Skin epidermis (tissue), 12 donors: ENCODE measurements at regions not wholly inside any gene's neighbourhood (a gene's known extent, or its start where the extent isn't known, plus 50 kb on each side); places are given as distances from the start of the nearest gene placed in this dataset.
"Not testable (repeated sequence)": the region's sequence is repeated elsewhere in the genome, so short reads cannot be mapped to it uniquely, and the experiment has no call there.

ENCODE experiments used
- H3K27ac ChIP-seq, 21 experiments: fragments of 200-600 bp; sonication (generic) in 11 of 21; one replicate each; pipeline ENCODE4 v1.5.0; 2020; ENCODE audit warnings: mild to moderate bottlenecking in 3 of 21, inconsistent platforms in 2 of 21, moderate library complexity in 2 of 21
- H3K4me3 ChIP-seq, 7 experiments: fragments of 200-600 bp; sonication (generic) in 2 of 7; one replicate each; pipeline ENCODE4 v1.5.0; 2020; ENCODE audit warnings: inconsistent platforms in 2 of 7, mild to moderate bottlenecking in 2 of 7, moderate library complexity in 1 of 7

- no peak overlapping the region for H3K27ac ChIP-seq
- no peak overlapping the region for H3K4me3 ChIP-seq
These were observed 1165.1 kb downstream of the ROBO2 start for GRCh38 chr3:78204977-78205376.

DNA sequence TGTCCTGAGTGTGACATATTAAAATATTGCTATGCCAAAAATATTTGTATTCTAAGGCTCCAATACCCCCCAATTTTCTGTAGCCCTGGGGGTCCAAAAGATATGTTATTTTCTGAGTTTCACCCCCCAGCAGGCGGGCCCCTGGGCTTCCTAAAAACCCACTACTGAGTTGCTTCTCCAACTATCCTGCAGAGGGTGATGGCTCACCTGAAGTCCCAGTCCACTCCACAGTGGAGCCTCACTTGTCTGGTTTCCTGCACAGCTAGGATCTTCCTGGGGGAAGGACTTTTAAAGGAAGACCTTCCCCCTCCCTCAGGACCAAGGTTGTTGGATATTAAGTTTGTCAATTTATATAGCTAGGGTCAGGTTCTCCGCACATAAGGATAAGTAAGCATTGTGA, 1181.4 kb downstream of the ROBO2 start:
- no peak overlapping the region for H3K4me3 ChIP-seq

DNA sequence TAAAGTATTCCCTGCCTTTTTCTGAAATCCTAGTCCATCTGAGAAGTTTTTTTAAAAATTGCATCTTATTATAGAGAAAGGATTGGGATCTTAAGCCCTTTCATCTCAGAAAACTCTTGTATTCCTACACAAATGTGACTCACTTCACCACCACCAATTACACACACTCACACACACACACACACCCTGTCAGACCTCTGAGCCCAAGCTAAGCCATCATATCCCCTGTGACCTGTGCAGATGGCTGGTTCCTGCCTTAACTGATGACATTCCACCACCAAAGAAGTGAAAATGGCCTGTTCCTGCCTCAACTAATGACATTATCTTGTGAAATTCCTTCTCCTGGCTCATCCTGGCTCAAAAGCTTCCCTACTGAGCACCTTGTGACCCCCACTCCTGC, 1181.9 kb downstream of the ROBO2 start:
- Histone ChIP-seq H3K4me3 (no peak overlapping the region), H3K27ac (no peak overlapping the region)

More for the DNA sequence above, 1181.4 kb downstream of the ROBO2 start:
- no peak overlapping the region for H3K27ac ChIP-seq

DNA sequence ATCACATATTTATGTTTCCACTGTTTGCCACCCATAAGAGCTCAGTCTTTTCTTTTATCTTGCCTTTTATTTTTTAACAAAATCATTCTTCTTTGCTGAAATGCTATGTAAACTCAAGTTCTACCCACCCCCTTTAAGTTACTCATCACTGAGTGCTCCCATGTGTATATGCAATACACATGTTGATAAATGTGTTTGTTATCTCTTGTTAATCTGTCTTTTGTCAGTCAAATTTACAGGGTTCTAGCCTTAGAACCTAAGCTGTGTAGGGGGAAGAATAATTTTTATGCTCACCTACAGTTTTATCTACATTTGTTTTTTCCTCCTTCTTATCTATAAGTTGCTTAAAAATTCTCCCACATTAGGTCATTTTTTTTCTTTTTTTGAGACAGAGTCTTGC, 1195.9 kb downstream of the ROBO2 start:
- Histone ChIP-seq H3K27ac (no peak overlapping the region), H3K4me3 (no peak overlapping the region)

DNA sequence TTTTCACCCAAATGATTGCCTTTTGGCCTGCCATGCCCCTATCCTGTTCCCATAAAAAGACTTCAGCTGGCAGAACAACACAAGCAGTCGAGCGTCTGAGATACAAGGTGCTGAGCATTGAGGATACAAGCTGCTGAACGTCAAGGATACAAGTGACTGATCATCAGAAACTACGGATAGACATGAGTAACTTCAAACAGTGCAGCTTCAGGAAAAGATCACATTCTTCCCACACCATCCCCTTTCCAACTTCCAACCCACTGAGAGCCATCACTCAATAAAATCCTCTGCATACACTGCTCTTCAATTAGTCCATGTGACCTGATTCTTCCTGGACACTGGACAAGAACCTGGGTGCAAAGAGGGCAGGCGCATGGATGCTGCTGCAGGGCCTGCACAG, 1198.9 kb downstream of the ROBO2 start:
- no peak overlapping the region for H3K27ac ChIP-seq

GRCh38 chr3:78242724-78243123, 1202.8 kb downstream of the ROBO2 start:
- H3K27ac ChIP-seq = no peak overlapping the region

More for the DNA sequence above, 1198.9 kb downstream of the ROBO2 start:
- H3K4me3 ChIP-seq = no peak overlapping the region

DNA sequence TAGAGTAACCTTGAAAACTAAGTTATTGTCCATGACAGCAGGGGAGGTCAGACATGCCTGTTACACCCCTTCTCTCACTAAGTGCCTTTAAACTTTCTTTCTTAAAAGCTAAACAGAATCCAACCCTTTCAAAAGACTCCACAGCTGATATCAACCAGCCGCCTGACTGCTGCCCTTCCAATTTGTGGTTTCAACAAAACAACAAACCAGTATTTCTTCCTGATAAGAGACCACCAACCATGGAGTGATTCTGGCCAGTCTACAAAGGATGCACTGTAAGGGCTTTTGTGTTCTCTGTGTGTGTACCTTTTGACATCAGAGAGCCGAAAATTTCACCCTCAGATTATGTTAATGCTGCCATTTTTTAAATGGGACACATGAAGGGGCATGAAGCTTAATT, 1204.2 kb downstream of the ROBO2 start:
- Histone ChIP-seq H3K4me3 (no peak overlapping the region), H3K27ac (no peak overlapping the region)

More at GRCh38 chr3:78242724-78243123, 1202.8 kb downstream of the ROBO2 start:
- no peak overlapping the region for H3K4me3 ChIP-seq

GRCh38 chr3:78249294-78249693, 1209.4 kb downstream of the ROBO2 start:
- Histone ChIP-seq H3K4me3 (no peak overlapping the region), H3K27ac (no peak overlapping the region)

- Histone ChIP-seq H3K4me3 (no peak overlapping the region), H3K27ac (no peak overlapping the region)
These were observed 1214.0 kb downstream of the ROBO2 start for GRCh38 chr3:78253860-78254259.

- no peak overlapping the region for H3K27ac ChIP-seq
These were observed 1215.5 kb downstream of the ROBO2 start for GRCh38 chr3:78255403-78255802.

DNA sequence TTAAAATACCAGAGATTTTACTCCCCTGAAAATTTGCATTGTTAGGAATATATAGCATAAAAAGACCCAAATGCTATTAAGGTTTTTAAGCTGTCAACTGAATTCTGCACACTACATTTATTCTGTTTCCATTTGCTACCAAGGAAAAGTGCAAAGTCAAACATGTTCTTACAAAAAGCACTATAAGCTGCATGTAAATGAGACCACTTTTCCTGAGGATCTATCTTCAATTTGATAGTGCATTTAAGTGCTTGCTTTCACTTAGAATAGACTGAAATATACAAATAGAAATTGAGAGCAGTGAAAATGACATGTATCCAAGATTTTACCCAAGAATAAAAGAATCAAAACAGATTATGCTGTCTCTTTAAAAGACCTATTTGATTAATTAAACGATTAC, 1216.2 kb downstream of the ROBO2 start:
- Histone ChIP-seq H3K4me3 (no peak overlapping the region), H3K27ac (no peak overlapping the region)

More at GRCh38 chr3:78255403-78255802, 1215.5 kb downstream of the ROBO2 start:
- no peak overlapping the region for H3K4me3 ChIP-seq

GRCh38 chr3:78257951-78258530, 1218.1 kb downstream of the ROBO2 start:
- Histone ChIP-seq H3K27ac (no peak overlapping the region), H3K4me3 (no peak overlapping the region)

- no peak overlapping the region for H3K4me3 ChIP-seq
- H3K27ac ChIP-seq = no peak overlapping the region
These were observed 1218.9 kb downstream of the ROBO2 start for GRCh38 chr3:78258798-78259197.

DNA sequence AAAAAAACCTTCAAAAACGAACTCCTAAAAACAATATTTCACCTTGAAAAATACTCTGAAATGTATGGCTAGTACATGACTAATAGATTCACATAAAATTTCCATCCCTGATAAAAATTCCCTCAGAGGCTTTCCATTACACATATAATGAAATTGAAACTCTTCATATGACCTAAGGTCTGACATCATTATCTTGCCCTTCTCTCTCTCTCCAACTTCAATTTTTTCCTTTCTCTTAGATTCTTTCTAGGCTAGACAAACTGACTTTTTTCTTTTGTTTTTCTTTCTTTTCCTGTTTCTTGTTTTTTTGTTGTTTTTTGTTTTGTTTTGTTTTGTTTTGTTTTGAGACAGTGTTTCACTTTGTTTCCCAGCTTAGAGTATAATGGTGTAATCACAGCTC, 1220.5 kb downstream of the ROBO2 start:
- no peak overlapping the region for H3K27ac ChIP-seq

DNA sequence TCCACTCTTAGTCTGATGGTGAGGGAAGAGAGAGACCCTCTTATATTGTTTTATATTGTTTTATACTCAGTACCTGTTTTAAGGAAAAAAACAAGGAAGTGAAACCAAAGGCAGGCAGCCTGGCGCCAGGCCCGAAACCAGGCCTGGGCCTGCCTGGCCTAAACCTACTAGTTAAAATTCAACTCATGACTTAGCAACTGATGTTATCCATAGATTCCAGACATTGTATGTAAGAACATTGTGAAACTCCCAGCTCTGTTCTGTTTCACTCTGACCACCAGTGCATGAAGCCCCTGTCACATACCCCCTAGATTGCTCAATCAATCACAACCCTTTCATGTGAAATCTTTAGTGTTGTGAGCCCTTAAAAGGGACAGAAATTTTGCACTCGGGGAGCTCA, 1226.7 kb downstream of the ROBO2 start:
- not testable (repeated sequence) for H3K27ac ChIP-seq, H3K4me3 ChIP-seq

More for the DNA sequence above, 1220.5 kb downstream of the ROBO2 start:
- no peak overlapping the region for H3K4me3 ChIP-seq

- H3K27ac ChIP-seq = no peak overlapping the region
These were observed 1227.3 kb downstream of the ROBO2 start for GRCh38 chr3:78267235-78267634.

GRCh38 chr3:78268087-78268486, 1228.2 kb downstream of the ROBO2 start:
- Histone ChIP-seq H3K27ac (no peak overlapping the region), H3K4me3 (no peak overlapping the region)

More at GRCh38 chr3:78267235-78267634, 1227.3 kb downstream of the ROBO2 start:
- H3K4me3 ChIP-seq = no peak overlapping the region

DNA sequence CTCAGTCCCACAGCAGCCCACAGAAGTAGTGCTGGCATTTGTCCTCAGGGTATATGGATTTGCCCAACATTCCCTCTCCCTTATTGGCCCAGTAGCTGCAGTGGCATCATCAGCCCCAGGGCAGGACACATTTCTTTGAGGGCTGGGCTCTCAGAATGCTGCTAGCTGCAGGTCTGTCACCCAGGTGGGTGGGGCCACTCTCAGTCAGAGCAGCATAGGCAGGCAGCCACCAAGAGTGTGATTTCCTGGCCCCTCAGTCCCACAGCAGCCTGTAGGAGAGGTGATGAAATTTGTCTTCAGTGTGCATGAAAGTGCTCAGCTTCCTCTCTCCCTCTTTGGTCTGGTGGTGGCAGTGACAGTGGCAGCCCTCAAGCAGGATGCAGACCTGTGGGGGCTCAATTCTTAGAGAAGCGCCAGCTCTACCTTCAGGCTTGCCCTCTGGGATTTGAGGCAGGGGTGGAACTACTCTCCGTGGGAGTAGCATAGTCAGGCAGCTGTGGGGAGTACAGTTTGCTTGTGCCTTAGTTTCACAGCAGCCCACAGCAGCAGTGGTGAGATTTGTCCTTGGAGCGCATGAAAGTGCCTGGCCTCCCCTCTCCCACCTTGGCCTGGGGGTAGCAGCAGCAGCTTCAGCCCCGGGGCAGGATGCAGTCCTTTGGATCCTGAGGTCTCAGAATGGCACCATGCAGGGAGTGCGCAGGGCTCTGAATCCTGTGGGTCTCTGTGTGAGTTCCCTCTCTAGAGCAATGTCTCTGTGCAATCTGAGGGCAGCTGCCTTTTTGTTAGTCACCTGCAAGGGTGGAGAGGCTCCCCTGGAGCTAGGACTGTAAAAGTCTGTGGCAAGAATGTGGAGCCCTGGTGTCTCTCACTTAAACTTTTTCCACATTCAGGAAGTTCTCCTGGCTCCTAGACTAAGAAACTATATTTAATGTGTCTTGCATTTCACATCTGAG, 1229.1 kb downstream of the ROBO2 start:
- Histone ChIP-seq H3K27ac (no peak overlapping the region), H3K4me3 (no peak overlapping the region)

DNA sequence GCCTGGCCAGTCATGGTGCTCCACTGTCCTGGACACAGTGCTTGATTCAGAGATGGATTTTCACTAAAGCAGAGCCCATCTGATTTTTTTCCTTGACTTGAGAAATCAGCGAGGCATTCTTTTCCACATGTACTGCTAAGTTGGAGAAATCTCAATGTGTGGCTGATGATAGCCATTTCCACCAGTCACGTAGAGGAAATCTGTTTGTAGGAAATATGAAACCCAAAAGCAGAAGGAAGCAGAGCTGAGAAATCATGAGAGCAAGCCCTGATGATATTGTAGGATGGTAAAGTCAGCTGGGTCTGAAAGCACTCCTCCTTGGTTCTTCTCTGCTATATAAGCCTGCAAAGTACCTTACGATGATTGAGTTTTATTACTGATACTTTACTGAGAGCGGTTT, 1233.4 kb downstream of the ROBO2 start:
- no peak overlapping the region for H3K27ac ChIP-seq
- no peak overlapping the region for H3K4me3 ChIP-seq

GRCh38 chr3:78274475-78275065, 1234.7 kb downstream of the ROBO2 start:
- no peak overlapping the region for H3K4me3 ChIP-seq
- no peak overlapping the region for H3K27ac ChIP-seq

GRCh38 chr3:78275420-78275852, 1235.5 kb downstream of the ROBO2 start:
- no peak overlapping the region for H3K27ac ChIP-seq

More at GRCh38 chr3:78275420-78275852, 1235.5 kb downstream of the ROBO2 start:
- no peak overlapping the region for H3K4me3 ChIP-seq
